Suprapubic skin (tissue), 4 donors: ENCODE measurements at regions not wholly inside any gene's neighbourhood (a gene's known extent, or its start where the extent isn't known, plus 50 kb on each side); places are given as distances from the start of the nearest gene placed in this dataset.
A peak's percentile ranks its signal among the peaks of the same experiment; 100 is the strongest.

ENCODE experiments used
- DNase-seq, 2 donors: peaks; one replicate each; pipeline ENCODE4 v3.0.0-alpha.2; 2019; ENCODE audit warnings: low spot score in 2 of 2
- H3K27ac ChIP-seq: fragments of 200-600 bp; sonication (generic); one replicate; pipeline ENCODE4 v1.5.1; 2019
- H3K27me3 ChIP-seq: fragments of 200-600 bp; sonication (generic); one replicate; pipeline ENCODE4 v1.5.1; 2019
- H3K36me3 ChIP-seq: fragments of 200-600 bp; sonication (generic); one replicate; pipeline ENCODE4 v1.5.1; 2019
- H3K4me1 ChIP-seq: fragments of 200-600 bp; sonication (generic); one replicate; pipeline ENCODE4 v1.5.1; 2019
- H3K4me3 ChIP-seq: fragments of 200-600 bp; sonication (generic); one replicate; pipeline ENCODE4 v1.5.1; 2019; ENCODE audit warnings: mild to moderate bottlenecking
- H3K9me3 ChIP-seq: fragments of 200-600 bp; sonication (generic); one replicate; pipeline ENCODE4 v1.5.1; 2019
- CTCF ChIP-seq, 2 donors: fragments of 200-600 bp in 1 of 2; fragments of 450-650 bp in 1 of 2; sonication (generic) in 1 of 2; IDR thresholded peaks; one replicate each; pipeline ENCODE4 v1.5.1; 2016 to 2019; ENCODE audit warnings: antibody characterized with exemption in 2 of 2, mild to moderate bottlenecking in 1 of 2, moderate library complexity in 1 of 2
- EP300 ChIP-seq: sonication (generic); formaldehyde crosslinking; IDR thresholded peaks from one replicate; pipeline ENCODE4 v1.6.1; 2017; ENCODE audit warnings: antibody characterized with exemption
- POLR2A ChIP-seq, 2 donors: fragments of 450-650 bp; IDR thresholded peaks; one replicate each; pipeline ENCODE4 v1.6.1; 2017; ENCODE audit warnings: antibody characterized with exemption in 2 of 2, mild to moderate bottlenecking in 2 of 2, moderate library complexity in 2 of 2
- POLR2AphosphoS5 ChIP-seq, 3 donors: sonication (generic); formaldehyde crosslinking; IDR thresholded peaks; one replicate each; pipeline ENCODE4 v1.6.1; 2017; ENCODE audit warnings: antibody characterized with exemption in 3 of 3
- WGBS: methylation state at CpG from one replicate; pipeline ENCODE4 v1.1.5; 2018; 5-methylcytosine and 5-hydroxymethylcytosine counted together

- Histone ChIP-seq H3K27ac (no peak overlapping the region), H3K36me3 (no peaks in the 10 kb centered on the region), H3K4me3 (no peak overlapping the region), H3K4me1 (peaks cover 18% of the 10 kb centered on the region), H3K9me3 (no peaks in the 10 kb centered on the region), H3K27me3 (no peaks in the 10 kb centered on the region)
- no peak for DNase-seq
- TF ChIP-seq EP300 (no peak), POLR2AphosphoS5 (IDR thresholded peaks at IDR 0.05) (no peak), POLR2A (IDR thresholded peaks at IDR 0.05) (no peak), CTCF (IDR thresholded peaks at IDR 0.05) (no peak)
- 91% methylated on average over 5 of the region's 5 CpGs for WGBS
Observed at GRCh38 chr6:47102331-47102730, 60.2 kb upstream of the ADGRF1 start.

GRCh38 chr6:47098570-47098993 lies 56.5 kb upstream of the ADGRF1 start:
- DNase-seq = no peak
- no peak overlapping the region for H3K4me3 ChIP-seq
- no peak for TF ChIP-seq POLR2A (IDR thresholded peaks at IDR 0.05)
- peak in 2 of 3 donors; percentile 66 to 93 for TF ChIP-seq POLR2AphosphoS5 (IDR thresholded peaks at IDR 0.05)
- TF ChIP-seq CTCF (IDR thresholded peaks at IDR 0.05) = no peak
- WGBS = 42% methylated on average over 6 of the region's 6 CpGs
- no peaks in the 10 kb centered on the region for H3K27me3 ChIP-seq
- H3K36me3 ChIP-seq = no peaks in the 10 kb centered on the region
- H3K27ac ChIP-seq = no peak overlapping the region
- H3K4me1 ChIP-seq = peaks cover 21% of the 10 kb centered on the region
- H3K9me3 ChIP-seq = no peaks in the 10 kb centered on the region

DNA sequence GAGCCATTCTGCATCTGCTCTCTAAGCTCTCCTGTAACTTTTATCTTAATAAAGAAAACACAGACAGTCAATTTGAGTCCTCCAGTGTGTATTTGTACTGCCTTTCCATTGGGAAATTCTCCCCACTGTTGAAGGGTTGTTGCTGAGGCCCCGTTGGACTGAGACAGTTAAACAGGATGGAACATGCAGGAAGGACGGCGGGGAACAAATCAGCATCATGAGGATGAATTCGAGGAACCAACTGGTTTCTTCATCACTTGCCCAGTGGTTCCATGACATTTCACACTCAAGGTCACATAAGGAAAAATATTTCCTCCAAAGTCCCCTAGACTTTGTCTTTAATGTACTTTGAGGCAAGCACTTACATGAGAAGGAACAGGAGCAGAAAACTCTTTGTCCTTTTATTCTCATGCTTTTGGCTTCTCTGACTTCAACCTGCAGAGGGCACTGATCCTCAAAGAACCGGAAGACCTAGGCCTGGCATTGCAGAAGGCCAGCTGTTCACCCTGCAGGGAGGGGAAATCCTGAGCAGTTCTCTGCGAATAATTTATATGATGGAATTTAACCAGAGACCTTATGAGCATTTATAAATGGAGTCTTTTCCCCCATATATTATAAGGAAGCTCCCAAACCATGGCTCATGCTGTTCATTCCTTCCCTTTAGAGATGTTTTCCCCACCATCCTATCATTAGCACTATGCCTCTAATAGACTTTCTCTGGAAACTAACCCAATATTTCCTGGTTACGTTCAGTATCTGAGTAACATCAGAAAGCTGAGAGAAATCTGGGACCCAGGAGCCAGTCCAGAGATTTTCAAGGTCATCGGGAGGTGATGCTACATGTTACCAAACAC lies 55.2 kb upstream of the ADGRF1 start:
- no peaks in the 10 kb centered on the region for H3K36me3 ChIP-seq
- H3K27ac ChIP-seq = no peak overlapping the region
- WGBS = 50% methylated on average over 8 of the region's 8 CpGs
- no peaks in the 10 kb centered on the region for H3K9me3 ChIP-seq
- no peak for DNase-seq
- TF ChIP-seq CTCF (IDR thresholded peaks at IDR 0.05) (peak; percentile 38 to 43), POLR2A (IDR thresholded peaks at IDR 0.05) (no peak)
- H3K27me3 ChIP-seq = no peaks in the 10 kb centered on the region
- H3K4me3 ChIP-seq = no peak overlapping the region
- peaks cover 21% of the 10 kb centered on the region for H3K4me1 ChIP-seq

- Histone ChIP-seq H3K4me1 (peaks cover 21% of the 10 kb centered on the region), H3K27me3 (no peaks in the 10 kb centered on the region), H3K36me3 (no peaks in the 10 kb centered on the region), H3K27ac (no peak overlapping the region), H3K4me3 (no peak overlapping the region), H3K9me3 (no peaks in the 10 kb centered on the region)
- DNase-seq = no peak
- 74% methylated on average over 9 of the region's 9 CpGs for WGBS
- TF ChIP-seq POLR2AphosphoS5 (IDR thresholded peaks at IDR 0.05) (no peak), POLR2A (IDR thresholded peaks at IDR 0.05) (no peak), CTCF (IDR thresholded peaks at IDR 0.05) (no peak)
Observed at GRCh38 chr6:47096211-47096895, 54.2 kb upstream of the ADGRF1 start.

DNA sequence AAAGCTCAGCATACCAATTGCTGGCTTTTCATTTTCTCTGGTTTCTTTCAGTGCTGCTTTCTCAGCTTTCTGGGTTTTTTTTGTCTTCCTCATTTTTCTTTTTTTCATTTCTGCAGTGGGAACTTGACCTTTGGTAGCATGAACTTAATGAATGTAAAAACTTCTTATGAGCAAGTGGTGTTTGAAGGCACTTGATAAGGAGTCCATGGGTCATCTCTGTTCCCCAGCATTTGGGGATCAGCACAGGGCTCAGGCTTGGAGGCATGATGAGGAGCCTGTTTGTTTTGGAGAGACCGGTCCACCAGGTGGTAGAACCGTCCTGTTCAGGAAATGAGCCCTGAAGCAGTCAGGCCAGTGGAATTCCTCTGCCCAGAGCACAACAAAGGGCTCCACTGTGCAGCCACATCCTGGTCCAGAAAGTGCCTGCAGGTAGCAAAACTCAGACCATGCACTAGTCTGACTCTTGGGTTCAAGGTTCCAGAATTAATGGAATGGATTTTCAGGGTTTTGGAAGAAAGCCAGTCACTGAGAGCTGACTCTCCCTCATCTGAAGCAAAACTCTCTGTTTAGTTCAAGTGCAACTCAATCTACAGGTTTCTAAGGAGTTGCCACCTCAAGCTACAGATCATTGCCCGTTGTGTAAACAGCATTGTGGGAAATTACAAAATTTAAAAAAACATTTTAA lies 52.3 kb upstream of the ADGRF1 start:
- TF ChIP-seq EP300 = no peak
- TF ChIP-seq CTCF (IDR thresholded peaks at IDR 0.05) = no peak
- TF ChIP-seq POLR2AphosphoS5 (IDR thresholded peaks at IDR 0.05) = no peak
- no peak for TF ChIP-seq POLR2A (IDR thresholded peaks at IDR 0.05)

More for the DNA sequence above, 52.3 kb upstream of the ADGRF1 start:
- H3K36me3 ChIP-seq = no peaks in the 10 kb centered on the region
- no peaks in the 10 kb centered on the region for H3K27me3 ChIP-seq
- no peak for DNase-seq
- no peaks in the 10 kb centered on the region for H3K9me3 ChIP-seq
- peaks cover 21% of the 10 kb centered on the region for H3K4me1 ChIP-seq
- no peak overlapping the region for H3K4me3 ChIP-seq
- 59% methylated on average over 3 of the region's 3 CpGs for WGBS
- no peak overlapping the region for H3K27ac ChIP-seq
